Suprapubic skin (tissue), 3 donors: ENCODE measurements at regions not wholly inside any gene's neighbourhood (a gene's known extent, or its start where the extent isn't known, plus 50 kb on each side); places are given as distances from the start of the nearest gene placed in this dataset.

Source experiments
- EP300 ChIP-seq: sonication (generic); formaldehyde crosslinking; IDR thresholded peaks from one replicate; pipeline ENCODE4 v1.6.1; 2017; ENCODE audit warnings: antibody characterized with exemption
- TF ChIP-seq, protein P1 (sequence below), 2 donors: fragments of 200-600 bp in 1 of 2; fragments of 450-650 bp in 1 of 2; sonication (generic) in 1 of 2; IDR thresholded peaks; one replicate each; pipeline ENCODE4 v1.5.1; 2016 to 2019; ENCODE audit warnings: antibody characterized with exemption in 2 of 2, mild to moderate bottlenecking in 1 of 2, moderate library complexity in 1 of 2

DNA sequence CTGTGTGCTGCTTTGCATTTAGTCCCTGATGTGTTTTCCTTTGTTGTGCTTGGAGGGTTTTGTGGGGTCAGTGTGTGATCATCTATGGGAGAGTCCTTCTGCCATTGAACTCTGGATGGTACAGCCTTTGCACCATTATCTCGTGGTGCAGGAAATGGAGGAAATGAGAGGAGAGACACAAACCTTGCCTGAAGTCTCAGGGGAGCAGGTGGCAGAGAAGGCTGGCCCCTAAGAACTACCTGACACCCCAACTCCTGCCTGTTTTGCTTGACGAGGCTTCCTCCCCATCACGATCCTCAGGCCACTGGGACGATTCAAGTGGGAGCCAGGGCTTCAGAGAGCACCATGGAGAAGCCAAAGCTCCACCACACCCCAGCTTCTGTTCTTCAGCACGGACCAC is 1316.4 kb downstream of the TBC1D22A start:
- TF ChIP-seq EP300 = no peak
- TF ChIP-seq, protein P1, sequence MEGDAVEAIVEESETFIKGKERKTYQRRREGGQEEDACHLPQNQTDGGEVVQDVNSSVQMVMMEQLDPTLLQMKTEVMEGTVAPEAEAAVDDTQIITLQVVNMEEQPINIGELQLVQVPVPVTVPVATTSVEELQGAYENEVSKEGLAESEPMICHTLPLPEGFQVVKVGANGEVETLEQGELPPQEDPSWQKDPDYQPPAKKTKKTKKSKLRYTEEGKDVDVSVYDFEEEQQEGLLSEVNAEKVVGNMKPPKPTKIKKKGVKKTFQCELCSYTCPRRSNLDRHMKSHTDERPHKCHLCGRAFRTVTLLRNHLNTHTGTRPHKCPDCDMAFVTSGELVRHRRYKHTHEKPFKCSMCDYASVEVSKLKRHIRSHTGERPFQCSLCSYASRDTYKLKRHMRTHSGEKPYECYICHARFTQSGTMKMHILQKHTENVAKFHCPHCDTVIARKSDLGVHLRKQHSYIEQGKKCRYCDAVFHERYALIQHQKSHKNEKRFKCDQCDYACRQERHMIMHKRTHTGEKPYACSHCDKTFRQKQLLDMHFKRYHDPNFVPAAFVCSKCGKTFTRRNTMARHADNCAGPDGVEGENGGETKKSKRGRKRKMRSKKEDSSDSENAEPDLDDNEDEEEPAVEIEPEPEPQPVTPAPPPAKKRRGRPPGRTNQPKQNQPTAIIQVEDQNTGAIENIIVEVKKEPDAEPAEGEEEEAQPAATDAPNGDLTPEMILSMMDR (IDR thresholded peaks at IDR 0.05) = no peak
